Caki2 (cell line): ENCODE measurements at regions not wholly inside any gene's neighbourhood (a gene's known extent, or its start where the extent isn't known, plus 50 kb on each side); places are given as distances from the start of the nearest gene placed in this dataset.

Experiments
- DNase-seq: peaks from one replicate; pipeline ENCODE4 v3.0.0-alpha.2; 2015; ENCODE audit warnings: low read depth
- in situ Hi-C: cut with HindIII; loops from 2 replicates; pipeline ENCODE4 v1.10.0; 2016; ENCODE audit warnings: low sequenced_read_pairs, low pct_unique_long_range_greater_than_20kb, mixed read lengths

DNA sequence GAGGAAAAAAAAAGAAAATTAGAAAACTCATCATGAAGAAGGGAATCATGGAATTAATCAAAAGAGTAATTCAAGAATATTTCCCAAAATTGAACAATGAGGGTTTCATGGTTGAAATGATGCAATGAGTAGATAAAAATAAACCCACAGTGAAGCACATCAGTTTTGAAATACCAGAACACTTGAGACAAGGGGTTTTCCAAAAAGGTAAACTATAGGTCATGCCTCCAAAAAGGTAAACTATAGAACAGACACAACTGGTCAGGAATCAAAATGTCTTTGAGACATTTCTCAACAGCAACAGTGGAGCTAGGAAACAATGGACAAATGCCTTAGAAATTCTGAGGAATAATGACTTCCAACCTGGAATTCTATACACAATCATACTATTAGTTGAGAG, 60.2 kb upstream of the PCSK5 start:
- in situ Hi-C loops, result no loop called here
- no peak for DNase-seq

DNA sequence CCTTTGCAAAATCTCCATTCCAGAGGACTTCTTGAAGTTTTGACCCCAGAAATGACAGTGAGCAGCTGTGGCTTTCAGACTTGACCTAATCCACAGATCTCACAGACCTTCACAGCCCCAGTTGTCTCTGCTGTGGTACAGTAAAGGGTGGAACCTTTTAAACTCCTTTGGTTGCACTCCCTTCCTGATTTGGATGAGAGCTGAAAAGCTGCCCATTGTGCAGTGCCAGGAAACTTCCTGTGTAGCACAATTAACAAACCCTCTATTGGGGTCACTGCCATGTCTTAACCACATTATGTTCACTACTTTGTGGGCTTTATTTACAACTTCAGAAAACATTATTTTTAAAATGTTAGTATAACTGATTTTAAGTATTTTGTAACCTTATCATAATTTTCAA, 56.7 kb upstream of the PCSK5 start:
- no peak for DNase-seq
- in situ Hi-C loops, result no loop called here

DNA sequence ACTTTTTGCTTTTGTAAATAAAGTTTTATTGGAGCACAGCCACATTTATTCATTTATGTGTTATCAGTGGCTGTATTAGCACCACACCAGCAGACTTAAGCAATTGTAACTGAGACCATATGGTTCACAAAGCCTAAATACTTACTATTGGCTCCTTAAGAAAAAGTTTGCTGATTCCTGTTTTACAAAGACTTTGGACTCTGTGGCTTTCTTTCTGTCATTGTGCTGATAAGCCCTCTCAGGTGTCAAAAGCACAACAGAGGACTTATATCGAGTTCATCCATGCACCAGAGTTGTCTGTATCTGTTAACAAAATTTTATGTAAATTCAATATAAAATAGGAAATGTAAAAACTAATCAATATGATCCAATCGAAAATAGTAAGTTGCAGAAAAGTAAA, 55.6 kb upstream of the PCSK5 start:
- in situ Hi-C loops, result no loop called here
- DNase-seq, result no peak
